ENCODE measurements at regions not wholly inside any gene's neighbourhood (a gene's known extent, or its start where the extent isn't known, plus 50 kb on each side); places are given as distances from the start of the nearest gene placed in this dataset.

DNA sequence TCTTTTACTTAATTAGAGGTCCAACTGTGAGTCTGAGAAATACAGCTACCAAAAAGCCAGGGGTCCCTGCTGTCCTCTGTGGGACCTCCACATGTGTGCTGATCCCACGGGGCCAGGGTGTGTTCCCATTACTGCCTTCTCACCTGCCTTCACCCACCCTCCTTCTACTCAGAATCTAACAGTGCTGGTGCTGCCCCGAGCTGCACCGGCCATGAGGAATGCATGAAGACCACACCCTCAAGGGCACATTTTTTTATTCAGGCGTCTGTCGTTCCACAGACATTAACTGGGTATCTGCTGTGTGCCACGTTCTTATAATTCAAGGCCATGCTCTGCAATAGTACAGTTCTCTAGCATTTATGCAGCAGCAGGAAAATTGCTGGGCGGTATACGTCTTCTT lies 188.5 kb upstream of the PFKP start (continued):
- TF ChIP-seq, protein P1, sequence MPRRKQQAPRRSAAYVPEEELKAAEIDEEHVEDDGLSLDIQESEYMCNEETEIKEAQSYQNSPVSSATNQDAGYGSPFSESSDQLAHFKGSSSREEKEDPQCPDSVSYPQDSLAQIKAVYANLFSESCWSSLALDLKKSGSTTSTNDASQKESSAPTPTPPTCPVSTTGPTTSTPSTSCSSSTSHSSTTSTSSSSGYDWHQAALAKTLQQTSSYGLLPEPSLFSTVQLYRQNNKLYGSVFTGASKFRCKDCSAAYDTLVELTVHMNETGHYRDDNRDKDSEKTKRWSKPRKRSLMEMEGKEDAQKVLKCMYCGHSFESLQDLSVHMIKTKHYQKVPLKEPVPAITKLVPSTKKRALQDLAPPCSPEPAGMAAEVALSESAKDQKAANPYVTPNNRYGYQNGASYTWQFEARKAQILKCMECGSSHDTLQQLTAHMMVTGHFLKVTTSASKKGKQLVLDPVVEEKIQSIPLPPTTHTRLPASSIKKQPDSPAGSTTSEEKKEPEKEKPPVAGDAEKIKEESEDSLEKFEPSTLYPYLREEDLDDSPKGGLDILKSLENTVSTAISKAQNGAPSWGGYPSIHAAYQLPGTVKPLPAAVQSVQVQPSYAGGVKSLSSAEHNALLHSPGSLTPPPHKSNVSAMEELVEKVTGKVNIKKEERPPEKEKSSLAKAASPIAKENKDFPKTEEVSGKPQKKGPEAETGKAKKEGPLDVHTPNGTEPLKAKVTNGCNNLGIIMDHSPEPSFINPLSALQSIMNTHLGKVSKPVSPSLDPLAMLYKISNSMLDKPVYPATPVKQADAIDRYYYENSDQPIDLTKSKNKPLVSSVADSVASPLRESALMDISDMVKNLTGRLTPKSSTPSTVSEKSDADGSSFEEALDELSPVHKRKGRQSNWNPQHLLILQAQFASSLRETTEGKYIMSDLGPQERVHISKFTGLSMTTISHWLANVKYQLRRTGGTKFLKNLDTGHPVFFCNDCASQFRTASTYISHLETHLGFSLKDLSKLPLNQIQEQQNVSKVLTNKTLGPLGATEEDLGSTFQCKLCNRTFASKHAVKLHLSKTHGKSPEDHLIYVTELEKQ (tag by site-specific recombination; IDR thresholded peaks at IDR 0.05; ENCODE audit: borderline replicate concordance): no peak
- TF ChIP-seq, protein P2, sequence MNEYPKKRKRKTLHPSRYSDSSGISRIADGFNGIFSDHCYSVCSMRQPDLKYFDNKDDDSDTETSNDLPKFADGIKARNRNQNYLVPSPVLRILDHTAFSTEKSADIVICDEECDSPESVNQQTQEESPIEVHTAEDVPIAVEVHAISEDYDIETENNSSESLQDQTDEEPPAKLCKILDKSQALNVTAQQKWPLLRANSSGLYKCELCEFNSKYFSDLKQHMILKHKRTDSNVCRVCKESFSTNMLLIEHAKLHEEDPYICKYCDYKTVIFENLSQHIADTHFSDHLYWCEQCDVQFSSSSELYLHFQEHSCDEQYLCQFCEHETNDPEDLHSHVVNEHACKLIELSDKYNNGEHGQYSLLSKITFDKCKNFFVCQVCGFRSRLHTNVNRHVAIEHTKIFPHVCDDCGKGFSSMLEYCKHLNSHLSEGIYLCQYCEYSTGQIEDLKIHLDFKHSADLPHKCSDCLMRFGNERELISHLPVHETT (tag by site-specific recombination; IDR thresholded peaks at IDR 0.05): no peak
- no peak for TF ChIP-seq SALL2 (tag by site-specific recombination; IDR thresholded peaks at IDR 0.05; ENCODE audit: borderline replicate concordance)
- TF ChIP-seq, protein P3, sequence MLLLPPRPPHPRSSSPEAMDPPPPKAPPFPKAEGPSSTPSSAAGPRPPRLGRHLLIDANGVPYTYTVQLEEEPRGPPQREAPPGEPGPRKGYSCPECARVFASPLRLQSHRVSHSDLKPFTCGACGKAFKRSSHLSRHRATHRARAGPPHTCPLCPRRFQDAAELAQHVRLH (tag by site-specific recombination; IDR thresholded peaks at IDR 0.05): no peak
- no peak for TF ChIP-seq ZNF416 (tag by site-specific recombination; IDR thresholded peaks at IDR 0.05)
- no peak for TF ChIP-seq ZNF629 (tag by site-specific recombination; IDR thresholded peaks at IDR 0.05)
- TF ChIP-seq KLF7 (tag by site-specific recombination; IDR thresholded peaks at IDR 0.05; ENCODE audit: borderline replicate concordance): no peak
- no peak for TF ChIP-seq GFI1B (tag by site-specific recombination; IDR thresholded peaks at IDR 0.05)
- no peak for TF ChIP-seq ZNF133 (tag by site-specific recombination; IDR thresholded peaks at IDR 0.05)
- TF ChIP-seq, protein P4, sequence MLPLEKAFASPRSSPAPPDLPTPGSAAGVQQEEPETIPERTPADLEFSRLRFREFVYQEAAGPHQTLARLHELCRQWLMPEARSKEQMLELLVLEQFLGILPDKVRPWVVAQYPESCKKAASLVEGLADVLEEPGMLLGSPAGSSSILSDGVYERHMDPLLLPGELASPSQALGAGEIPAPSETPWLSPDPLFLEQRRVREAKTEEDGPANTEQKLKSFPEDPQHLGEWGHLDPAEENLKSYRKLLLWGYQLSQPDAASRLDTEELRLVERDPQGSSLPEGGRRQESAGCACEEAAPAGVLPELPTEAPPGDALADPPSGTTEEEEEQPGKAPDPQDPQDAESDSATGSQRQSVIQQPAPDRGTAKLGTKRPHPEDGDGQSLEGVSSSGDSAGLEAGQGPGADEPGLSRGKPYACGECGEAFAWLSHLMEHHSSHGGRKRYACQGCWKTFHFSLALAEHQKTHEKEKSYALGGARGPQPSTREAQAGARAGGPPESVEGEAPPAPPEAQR (tag by site-specific recombination; IDR thresholded peaks at IDR 0.05): no peak

DNA sequence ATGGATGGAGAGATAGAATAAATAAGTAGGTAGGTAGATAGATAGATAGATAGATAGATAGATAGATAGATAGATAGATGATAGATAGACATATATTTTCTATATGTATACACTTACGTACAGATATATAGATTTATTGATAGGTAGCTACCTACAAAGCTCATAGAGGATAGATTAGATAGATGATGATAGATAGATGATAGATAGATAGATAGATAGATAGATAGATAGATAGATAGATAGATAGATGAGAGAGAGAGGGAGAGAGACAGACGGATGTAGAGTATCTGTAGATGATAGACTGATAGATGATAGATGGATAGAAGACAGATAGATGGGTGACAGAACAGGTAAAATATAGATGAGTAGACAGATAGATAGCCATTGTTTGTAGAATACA lies 191.3 kb upstream of the PFKP start:
- no peak overlapping the region for H3K4me3 ChIP-seq (ENCODE audit: low read depth, low read length)
- no peaks in the 10 kb centered on the region for H3K9me3 ChIP-seq (ENCODE audit: control insufficient read depth, insufficient read depth, low read depth, low read length)
- H3K36me3 ChIP-seq (ENCODE audit: control insufficient read depth in 2 of 2, insufficient read depth in 1 of 2, low read length in 2 of 2): no peaks in the 10 kb centered on the region
- TF ChIP-seq ZNF366 (tag by site-specific recombination; conservative IDR thresholded peaks at IDR 0.05): peak; percentile 77; the same call in 1 of the 2 replicates
- TF ChIP-seq, protein P5, sequence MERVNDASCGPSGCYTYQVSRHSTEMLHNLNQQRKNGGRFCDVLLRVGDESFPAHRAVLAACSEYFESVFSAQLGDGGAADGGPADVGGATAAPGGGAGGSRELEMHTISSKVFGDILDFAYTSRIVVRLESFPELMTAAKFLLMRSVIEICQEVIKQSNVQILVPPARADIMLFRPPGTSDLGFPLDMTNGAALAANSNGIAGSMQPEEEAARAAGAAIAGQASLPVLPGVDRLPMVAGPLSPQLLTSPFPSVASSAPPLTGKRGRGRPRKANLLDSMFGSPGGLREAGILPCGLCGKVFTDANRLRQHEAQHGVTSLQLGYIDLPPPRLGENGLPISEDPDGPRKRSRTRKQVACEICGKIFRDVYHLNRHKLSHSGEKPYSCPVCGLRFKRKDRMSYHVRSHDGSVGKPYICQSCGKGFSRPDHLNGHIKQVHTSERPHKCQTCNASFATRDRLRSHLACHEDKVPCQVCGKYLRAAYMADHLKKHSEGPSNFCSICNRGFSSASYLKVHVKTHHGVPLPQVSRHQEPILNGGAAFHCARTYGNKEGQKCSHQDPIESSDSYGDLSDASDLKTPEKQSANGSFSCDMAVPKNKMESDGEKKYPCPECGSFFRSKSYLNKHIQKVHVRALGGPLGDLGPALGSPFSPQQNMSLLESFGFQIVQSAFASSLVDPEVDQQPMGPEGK (tag by site-specific recombination; IDR thresholded peaks at IDR 0.05): no peak
- POLR2A ChIA-PET: interaction anchor here (0.7 kb wide), 1 partner anchor 42 kb away, joined by 3 read pairs; no protein-coding TSS in a partner anchor
- no peak overlapping the region for H3K27ac ChIP-seq (ENCODE audit: extremely low read depth, low read depth, low read length)
- CTCF ChIA-PET: interaction anchor here (0.6 kb wide), 2 partner anchors 45 to 1674 kb away, joined by 4 to 5 read pairs; no protein-coding TSS in a partner anchor
- H3K4me1 ChIP-seq (ENCODE audit: control insufficient read depth, insufficient read depth, low read length): no peaks in the 10 kb centered on the region

DNA sequence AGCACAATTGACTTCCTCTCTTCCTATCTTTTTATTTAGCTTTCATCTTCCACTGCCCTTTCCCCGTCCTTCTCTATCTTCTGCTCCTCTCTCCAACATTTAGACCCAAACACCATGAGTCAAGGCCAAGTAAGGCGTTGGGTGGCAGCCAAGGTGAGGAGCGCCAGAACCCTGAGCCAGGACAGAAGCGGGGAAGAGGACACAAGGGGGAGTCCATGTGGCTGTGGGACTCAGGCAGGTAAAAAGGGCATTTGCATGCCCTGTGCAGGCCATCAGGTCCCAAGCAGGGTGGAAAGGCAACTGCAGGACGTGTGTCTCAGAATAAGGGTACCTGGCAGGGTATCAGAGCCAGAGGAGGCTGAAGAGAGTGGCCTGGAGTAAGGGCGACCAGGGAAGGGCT lies 192.4 kb upstream of the PFKP start:
- H3K9me3 ChIP-seq (ENCODE audit: control insufficient read depth, insufficient read depth, low read depth, low read length): no peaks in the 10 kb centered on the region
- no peaks in the 10 kb centered on the region for H3K4me1 ChIP-seq (ENCODE audit: control insufficient read depth, insufficient read depth, low read length)
- POLR2A ChIA-PET: no interaction called here
- no peaks in the 10 kb centered on the region for H3K36me3 ChIP-seq (ENCODE audit: control insufficient read depth in 2 of 2, insufficient read depth in 1 of 2, low read length in 2 of 2)
- CTCF ChIA-PET: no interaction called here
- H3K27ac ChIP-seq (ENCODE audit: extremely low read depth, low read depth, low read length): no peak overlapping the region
- H3K4me3 ChIP-seq (ENCODE audit: low read depth, low read length): no peak overlapping the region
- TF ChIP-seq ZNF837 (tag by site-specific recombination; IDR thresholded peaks at IDR 0.05): no peak
- no peak for TF ChIP-seq ZNF548 (tag by site-specific recombination; IDR thresholded peaks at IDR 0.05)
- no peak for TF ChIP-seq BCL11A (tag by site-specific recombination; IDR thresholded peaks at IDR 0.05; ENCODE audit: low read depth)
- no peak for TF ChIP-seq ZNF292 (tag by site-specific recombination; IDR thresholded peaks at IDR 0.05; ENCODE audit: borderline replicate concordance, low read depth)
- no peak for TF ChIP-seq WT1 (tag by site-specific recombination; IDR thresholded peaks at IDR 0.05)
- TF ChIP-seq, protein P6, sequence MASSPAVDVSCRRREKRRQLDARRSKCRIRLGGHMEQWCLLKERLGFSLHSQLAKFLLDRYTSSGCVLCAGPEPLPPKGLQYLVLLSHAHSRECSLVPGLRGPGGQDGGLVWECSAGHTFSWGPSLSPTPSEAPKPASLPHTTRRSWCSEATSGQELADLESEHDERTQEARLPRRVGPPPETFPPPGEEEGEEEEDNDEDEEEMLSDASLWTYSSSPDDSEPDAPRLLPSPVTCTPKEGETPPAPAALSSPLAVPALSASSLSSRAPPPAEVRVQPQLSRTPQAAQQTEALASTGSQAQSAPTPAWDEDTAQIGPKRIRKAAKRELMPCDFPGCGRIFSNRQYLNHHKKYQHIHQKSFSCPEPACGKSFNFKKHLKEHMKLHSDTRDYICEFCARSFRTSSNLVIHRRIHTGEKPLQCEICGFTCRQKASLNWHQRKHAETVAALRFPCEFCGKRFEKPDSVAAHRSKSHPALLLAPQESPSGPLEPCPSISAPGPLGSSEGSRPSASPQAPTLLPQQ (tag by site-specific recombination; IDR thresholded peaks at IDR 0.05): no peak
- TF ChIP-seq, protein P7, sequence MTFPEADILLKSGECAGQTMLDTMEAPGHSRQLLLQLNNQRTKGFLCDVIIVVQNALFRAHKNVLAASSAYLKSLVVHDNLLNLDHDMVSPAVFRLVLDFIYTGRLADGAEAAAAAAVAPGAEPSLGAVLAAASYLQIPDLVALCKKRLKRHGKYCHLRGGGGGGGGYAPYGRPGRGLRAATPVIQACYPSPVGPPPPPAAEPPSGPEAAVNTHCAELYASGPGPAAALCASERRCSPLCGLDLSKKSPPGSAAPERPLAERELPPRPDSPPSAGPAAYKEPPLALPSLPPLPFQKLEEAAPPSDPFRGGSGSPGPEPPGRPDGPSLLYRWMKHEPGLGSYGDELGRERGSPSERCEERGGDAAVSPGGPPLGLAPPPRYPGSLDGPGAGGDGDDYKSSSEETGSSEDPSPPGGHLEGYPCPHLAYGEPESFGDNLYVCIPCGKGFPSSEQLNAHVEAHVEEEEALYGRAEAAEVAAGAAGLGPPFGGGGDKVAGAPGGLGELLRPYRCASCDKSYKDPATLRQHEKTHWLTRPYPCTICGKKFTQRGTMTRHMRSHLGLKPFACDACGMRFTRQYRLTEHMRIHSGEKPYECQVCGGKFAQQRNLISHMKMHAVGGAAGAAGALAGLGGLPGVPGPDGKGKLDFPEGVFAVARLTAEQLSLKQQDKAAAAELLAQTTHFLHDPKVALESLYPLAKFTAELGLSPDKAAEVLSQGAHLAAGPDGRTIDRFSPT (tag by site-specific recombination; IDR thresholded peaks at IDR 0.05): no peak
